ENCODE measurements at regions not wholly inside any gene's neighbourhood (a gene's known extent, or its start where the extent isn't known, plus 50 kb on each side); places are given as distances from the start of the nearest gene placed in this dataset.

- DNase-seq = no peak
Observed at GRCh38 chr20:23135449-23136420, 49.6 kb upstream of the CD93 start.

Data from fibroblast of skin of scalp (primary cell).